ENCODE measurements at regions not wholly inside any gene's neighbourhood (a gene's known extent, or its start where the extent isn't known, plus 50 kb on each side); places are given as distances from the start of the nearest gene placed in this dataset.

DNA sequence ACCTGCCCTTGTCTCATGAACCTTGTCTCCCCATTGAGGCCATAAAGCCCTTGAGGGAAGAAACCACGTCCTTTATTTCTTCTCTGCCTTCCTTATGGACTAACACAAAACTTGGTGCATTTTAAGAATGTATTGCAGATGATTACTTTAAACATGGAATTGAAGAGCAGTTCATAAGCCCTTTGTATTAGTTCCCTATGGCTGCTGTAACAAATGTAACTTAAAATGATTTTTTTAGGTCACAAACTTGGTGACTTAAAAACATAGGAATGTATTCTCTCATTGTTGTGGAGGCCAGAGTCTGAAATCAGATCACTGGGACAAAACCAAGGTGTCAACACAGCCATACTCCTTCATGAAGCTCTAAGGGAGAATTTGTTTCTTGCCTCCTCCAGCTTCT, 185.5 kb downstream of the PHLDA1 start:
- TF ChIP-seq EZH2phosphoT487 (IDR thresholded peaks at IDR 0.05; ENCODE audit: borderline replicate concordance, low read depth) (no peak), TAF1 (IDR thresholded peaks at IDR 0.05; ENCODE audit: borderline replicate concordance, low read depth, low read length) (no peak), JUND (IDR thresholded peaks at IDR 0.05) (no peak), CHD2 (IDR thresholded peaks at IDR 0.05; ENCODE audit: low read length, partially characterized antibody) (no peak), SIN3A (IDR thresholded peaks at IDR 0.05; ENCODE audit: borderline replicate concordance, low read depth, low read length) (no peak)
